KMS-11 (cell line): ENCODE measurements at regions not wholly inside any gene's neighbourhood (a gene's known extent, or its start where the extent isn't known, plus 50 kb on each side); places are given as distances from the start of the nearest gene placed in this dataset.

Experiments
- H2AFZ ChIP-seq: fragments of 200-600 bp; sonication (generic); 2 replicates; pipeline ENCODE4 v1.6.1; 2016; ENCODE audit warnings: antibody characterized with exemption, mixed run types, low read depth
- H3K27ac ChIP-seq: fragments of 200-600 bp; sonication (generic); 2 replicates; pipeline ENCODE4 v1.6.1; 2016; ENCODE audit warnings: mild to moderate bottlenecking, mixed run types
- H3K27me3 ChIP-seq: fragments of 200-600 bp; sonication (generic); 2 replicates; pipeline ENCODE4 v1.6.1; 2017; ENCODE audit warnings: mild to moderate bottlenecking, low read depth, mixed run types, moderate library complexity; ENCODE audit not compliant: insufficient read depth
- H3K36me3 ChIP-seq: fragments of 200-600 bp; sonication (generic); 2 replicates; pipeline ENCODE4 v1.6.1; 2017; ENCODE audit warnings: mild to moderate bottlenecking, mixed run types; ENCODE audit not compliant: insufficient read depth
- H3K4me1 ChIP-seq: fragments of 200-600 bp; sonication (generic); 2 replicates; pipeline ENCODE4 v1.6.1; 2016; ENCODE audit warnings: mild to moderate bottlenecking, low read depth, mixed run types; ENCODE audit not compliant: poor library complexity, severe bottlenecking
- H3K4me2 ChIP-seq: fragments of 200-600 bp; sonication (generic); 2 replicates; pipeline ENCODE4 v1.7.0; 2016; ENCODE audit warnings: mild to moderate bottlenecking, mixed run types
- H3K4me3 ChIP-seq: fragments of 200-600 bp; sonication (generic); IDR thresholded peaks from 2 replicates; pipeline ENCODE4 v1.6.1; 2017; ENCODE audit warnings: low read depth, low read length, mixed read lengths; ENCODE audit not compliant: insufficient read depth
- H3K79me2 ChIP-seq: fragments of 200-600 bp; sonication (generic); 2 replicates; pipeline ENCODE4 v1.6.1; 2016; ENCODE audit warnings: low read depth, mixed run types; ENCODE audit not compliant: insufficient read depth
- H3K9ac ChIP-seq: fragments of 200-600 bp; sonication (generic); 2 replicates; pipeline ENCODE4 v1.6.1; 2016; ENCODE audit warnings: mild to moderate bottlenecking, mixed run types
- H4K20me1 ChIP-seq: fragments of 200-600 bp; sonication (generic); 2 replicates; pipeline ENCODE4 v1.6.1; 2016; ENCODE audit warnings: mild to moderate bottlenecking, mixed run types; ENCODE audit not compliant: insufficient read depth
- TF ChIP-seq, protein P1 (sequence below): fragments of 200-600 bp; sonication (generic); conservative IDR thresholded peaks from 2 replicates; pipeline ENCODE4 v1.6.1; 2017; ENCODE audit warnings: low read depth, mild to moderate bottlenecking, antibody characterized with exemption, low read length, moderate library complexity, mixed read lengths

DNA sequence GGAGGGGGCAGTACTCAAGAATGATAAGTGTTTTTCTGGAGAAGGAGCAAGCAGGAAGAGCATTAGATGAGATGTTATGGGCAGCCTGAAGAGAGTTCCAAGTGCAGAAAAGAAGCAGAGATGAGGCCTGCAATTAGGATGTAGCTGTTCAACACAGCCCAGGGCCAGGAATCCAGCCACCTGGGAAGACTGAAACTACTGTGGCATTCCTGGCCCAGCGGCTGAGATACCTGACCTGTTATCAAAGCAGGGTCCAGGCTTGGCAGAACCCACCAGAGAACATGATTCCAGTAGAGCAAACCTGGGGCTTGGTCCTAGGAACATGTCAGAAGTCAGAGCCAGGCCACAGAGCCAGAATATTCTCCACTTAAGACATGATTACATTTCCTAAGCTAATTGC, 73.3 kb upstream of the LRCH1 start:
- H4K20me1 ChIP-seq: no peaks in the 10 kb centered on the region
- TF ChIP-seq, protein P1, sequence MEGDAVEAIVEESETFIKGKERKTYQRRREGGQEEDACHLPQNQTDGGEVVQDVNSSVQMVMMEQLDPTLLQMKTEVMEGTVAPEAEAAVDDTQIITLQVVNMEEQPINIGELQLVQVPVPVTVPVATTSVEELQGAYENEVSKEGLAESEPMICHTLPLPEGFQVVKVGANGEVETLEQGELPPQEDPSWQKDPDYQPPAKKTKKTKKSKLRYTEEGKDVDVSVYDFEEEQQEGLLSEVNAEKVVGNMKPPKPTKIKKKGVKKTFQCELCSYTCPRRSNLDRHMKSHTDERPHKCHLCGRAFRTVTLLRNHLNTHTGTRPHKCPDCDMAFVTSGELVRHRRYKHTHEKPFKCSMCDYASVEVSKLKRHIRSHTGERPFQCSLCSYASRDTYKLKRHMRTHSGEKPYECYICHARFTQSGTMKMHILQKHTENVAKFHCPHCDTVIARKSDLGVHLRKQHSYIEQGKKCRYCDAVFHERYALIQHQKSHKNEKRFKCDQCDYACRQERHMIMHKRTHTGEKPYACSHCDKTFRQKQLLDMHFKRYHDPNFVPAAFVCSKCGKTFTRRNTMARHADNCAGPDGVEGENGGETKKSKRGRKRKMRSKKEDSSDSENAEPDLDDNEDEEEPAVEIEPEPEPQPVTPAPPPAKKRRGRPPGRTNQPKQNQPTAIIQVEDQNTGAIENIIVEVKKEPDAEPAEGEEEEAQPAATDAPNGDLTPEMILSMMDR: no peak
- H3K36me3 ChIP-seq: no peaks in the 10 kb centered on the region
- H3K9ac ChIP-seq: no peak overlapping the region
- H3K4me2 ChIP-seq: no peak overlapping the region
- H3K4me3 ChIP-seq: no peak overlapping the region
- H2AFZ ChIP-seq: no peak overlapping the region
- H3K4me1 ChIP-seq: no peaks in the 10 kb centered on the region
- H3K27ac ChIP-seq: no peak overlapping the region
- no peaks in the 10 kb centered on the region for H3K79me2 ChIP-seq
- no peaks in the 10 kb centered on the region for H3K27me3 ChIP-seq

GRCh38 chr13:46479283-46479682, 73.7 kb upstream of the LRCH1 start:
- Histone ChIP-seq H3K4me1 (no peaks in the 10 kb centered on the region), H3K79me2 (no peaks in the 10 kb centered on the region), H3K4me2 (no peak overlapping the region), H3K36me3 (no peaks in the 10 kb centered on the region), H3K27ac (no peak overlapping the region), H4K20me1 (no peaks in the 10 kb centered on the region), H3K27me3 (no peaks in the 10 kb centered on the region), H3K4me3 (no peak overlapping the region), H3K9ac (no peak overlapping the region), H2AFZ (no peak overlapping the region)
- TF ChIP-seq, protein P1: no peak

GRCh38 chr13:46478651-46479050, 74.3 kb upstream of the LRCH1 start:
- no peaks in the 10 kb centered on the region for H3K36me3 ChIP-seq
- no peaks in the 10 kb centered on the region for H3K79me2 ChIP-seq
- H3K4me1 ChIP-seq: no peaks in the 10 kb centered on the region
- no peak overlapping the region for H3K9ac ChIP-seq
- no peak overlapping the region for H3K27ac ChIP-seq
- H2AFZ ChIP-seq: no peak overlapping the region
- no peaks in the 10 kb centered on the region for H4K20me1 ChIP-seq
- no peak overlapping the region for H3K4me2 ChIP-seq
- TF ChIP-seq, protein P1: no peak
- no peak overlapping the region for H3K4me3 ChIP-seq
- H3K27me3 ChIP-seq: no peaks in the 10 kb centered on the region

DNA sequence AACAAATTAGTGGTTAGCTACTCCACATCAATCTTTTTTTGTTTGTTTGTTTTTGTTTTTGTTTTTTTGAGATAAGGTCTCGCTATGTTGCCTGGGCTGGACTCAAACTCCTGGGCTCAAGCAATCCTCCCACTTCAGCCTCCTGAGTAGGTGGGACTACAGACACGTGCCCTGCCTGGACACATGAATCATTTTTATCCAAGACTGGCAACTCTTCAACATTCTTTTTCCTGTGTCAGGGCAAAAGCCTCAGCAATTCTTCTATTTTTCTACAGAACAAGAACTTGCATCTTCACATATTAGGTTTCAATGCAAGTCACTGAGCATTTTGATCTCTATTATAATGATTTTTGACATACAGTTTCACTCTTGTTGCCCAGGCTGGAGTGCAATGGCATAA, 76.8 kb upstream of the LRCH1 start:
- Histone ChIP-seq H4K20me1 (no peaks in the 10 kb centered on the region), H3K36me3 (no peaks in the 10 kb centered on the region), H3K9ac (no peak overlapping the region), H2AFZ (no peak overlapping the region), H3K79me2 (no peaks in the 10 kb centered on the region), H3K27me3 (no peaks in the 10 kb centered on the region), H3K4me3 (no peak overlapping the region), H3K4me2 (no peak overlapping the region), H3K4me1 (no peaks in the 10 kb centered on the region), H3K27ac (no peak overlapping the region)
- TF ChIP-seq, protein P1: no peak
